ENCODE measurements at regions not wholly inside any gene's neighbourhood (a gene's known extent, or its start where the extent isn't known, plus 50 kb on each side); places are given as distances from the start of the nearest gene placed in this dataset.
"Not testable (repeated sequence)": the region's sequence is repeated elsewhere in the genome, so short reads cannot be mapped to it uniquely, and the experiment has no call there.

GRCh38 chr7:49030221-49030620 lies 105.9 kb downstream of the CDC14C start:
- in situ Hi-C loops (cut with MboI; ENCODE audit: low sequenced_read_pairs) = no loop called here
- Histone ChIP-seq H2BK5ac (ENCODE audit: low read depth, low read length, poor library complexity, severe bottlenecking) (no peak overlapping the region), H3K56ac (ENCODE audit: extremely low read depth, insufficient read depth, low read length) (no peak overlapping the region), H3K9me1 (ENCODE audit: insufficient read depth, low read length) (no peaks in the 10 kb centered on the region), H3K27me3 (ENCODE audit: control insufficient read depth, insufficient read depth, low read length) (no peaks in the 10 kb centered on the region), H4K20me1 (ENCODE audit: insufficient read depth, low read length) (no peaks in the 10 kb centered on the region), H3K4me1 (ENCODE audit: control insufficient read depth, insufficient read depth, low read length) (no peaks in the 10 kb centered on the region), H2BK15ac (ENCODE audit: low read depth, low read length) (no peak overlapping the region), H3K36me3 (ENCODE audit: control insufficient read depth, insufficient read depth, low read length) (no peaks in the 10 kb centered on the region), H4K91ac (ENCODE audit: insufficient read depth, low read depth, low read length) (no peak overlapping the region), H2BK120ac (ENCODE audit: low read depth, low read length) (no peak overlapping the region), H3K9me3 (ENCODE audit: control insufficient read depth, insufficient read depth, low read length) (peaks cover 5% of the 10 kb centered on the region; the same call in 1 of the 2 replicates), H2AFZ (replicated peaks; ENCODE audit: low read length, poor library complexity) (no peak overlapping the region), H4K8ac (ENCODE audit: low read depth in 2 of 2, low read length in 2 of 2) (no peak overlapping the region), H2AK5ac (ENCODE audit: low read depth, low read length) (no peak overlapping the region), H2AK9ac (replicated peaks; ENCODE audit: low read depth, low read length, poor library complexity) (no peak overlapping the region), H3K79me1 (ENCODE audit: low read depth in 1 of 2, low read length in 2 of 2) (no peaks in the 10 kb centered on the region), H3K4me3 (ENCODE audit: insufficient read depth, low read depth, low read length) (no peak overlapping the region), H3K18ac (ENCODE audit: low read depth, low read length) (no peak overlapping the region), H3K9ac (ENCODE audit: low read depth, low read length) (no peak overlapping the region), H3K23ac (ENCODE audit: low read depth, low read length) (no peak overlapping the region), H3K14ac (replicated peaks; ENCODE audit: low read depth, low read length) (no peak overlapping the region), H3K4me2 (ENCODE audit: low read depth, low read length) (no peak overlapping the region), H4K5ac (ENCODE audit: low read depth, low read length) (no peak overlapping the region), H3K27ac (ENCODE audit: insufficient read depth, low read length) (no peak overlapping the region), H3K4ac (ENCODE audit: low read depth, low read length) (no peak overlapping the region), H2BK20ac (ENCODE audit: low read depth, low read length) (no peak overlapping the region)
- CTCF ChIA-PET = no interaction called here
- TF ChIP-seq USF2 (IDR thresholded peaks at IDR 0.05; ENCODE audit: low read depth, low read length) (no peak), MXI1 (IDR thresholded peaks at IDR 0.05; ENCODE audit: borderline replicate concordance, low read depth, low read length) (no peak), MAZ (IDR thresholded peaks at IDR 0.05; ENCODE audit: borderline replicate concordance, low read depth, low read length) (no peak)
- BruUV-seq (replicated peaks) = no TSS peak
- WGBS, 2 experiments (ENCODE audit: extremely low coverage in 2 of 2, insufficient read length in 1 of 2) = no CpG with 5 or more reads among the region's 2 CpGs
- dilution Hi-C loops (cut with HindIII; ENCODE audit: low sequenced_read_pairs, unreplicated experiment) = no loop called here
- POLR2A ChIA-PET (ENCODE audit: unreplicated experiment) = no interaction called here
- intact Hi-C loops (cut with micrococcal nuclease) = no loop called here
- DNase-seq (no peak), ATAC-seq (ENCODE audit: low read depth) (no peak)

- H3K36me3 ChIP-seq (ENCODE audit: control insufficient read depth, insufficient read depth, low read length); H3K9me3 ChIP-seq (ENCODE audit: control insufficient read depth, insufficient read depth, low read length); H3K27me3 ChIP-seq (ENCODE audit: control insufficient read depth, insufficient read depth, low read length); H2AFZ ChIP-seq (replicated peaks; ENCODE audit: low read length, poor library complexity); H3K27ac ChIP-seq (ENCODE audit: insufficient read depth, low read length); H3K4me1 ChIP-seq (ENCODE audit: control insufficient read depth, insufficient read depth, low read length); H4K91ac ChIP-seq (ENCODE audit: insufficient read depth, low read depth, low read length); H4K20me1 ChIP-seq (ENCODE audit: insufficient read depth, low read length); H2BK15ac ChIP-seq (ENCODE audit: low read depth, low read length); H2AK9ac ChIP-seq (replicated peaks; ENCODE audit: low read depth, low read length, poor library complexity); H4K8ac ChIP-seq (ENCODE audit: low read depth in 2 of 2, low read length in 2 of 2); H3K9me1 ChIP-seq (ENCODE audit: insufficient read depth, low read length); H3K56ac ChIP-seq (ENCODE audit: extremely low read depth, insufficient read depth, low read length); in situ Hi-C loops (cut with MboI; ENCODE audit: low sequenced_read_pairs); dilution Hi-C loops (cut with HindIII; ENCODE audit: low sequenced_read_pairs, unreplicated experiment); POLR2A ChIA-PET (ENCODE audit: unreplicated experiment); BruUV-seq (replicated peaks); CTCF ChIA-PET; H2AK5ac ChIP-seq (ENCODE audit: low read depth, low read length); H3K23ac ChIP-seq (ENCODE audit: low read depth, low read length); H2BK5ac ChIP-seq (ENCODE audit: low read depth, low read length, poor library complexity, severe bottlenecking); H2BK20ac ChIP-seq (ENCODE audit: low read depth, low read length); H3K9ac ChIP-seq (ENCODE audit: low read depth, low read length); H3K79me1 ChIP-seq (ENCODE audit: low read depth in 1 of 2, low read length in 2 of 2); H2BK120ac ChIP-seq (ENCODE audit: low read depth, low read length); H3K4ac ChIP-seq (ENCODE audit: low read depth, low read length); intact Hi-C loops (cut with micrococcal nuclease); H3K14ac ChIP-seq (replicated peaks; ENCODE audit: low read depth, low read length); H4K5ac ChIP-seq (ENCODE audit: low read depth, low read length); DNase-seq; H3K4me2 ChIP-seq (ENCODE audit: low read depth, low read length); H3K18ac ChIP-seq (ENCODE audit: low read depth, low read length); H3K4me3 ChIP-seq (ENCODE audit: insufficient read depth, low read depth, low read length); ATAC-seq (ENCODE audit: low read depth): not testable (repeated sequence)
- no CpG with 5 or more reads among the region's 2 CpGs for WGBS, 2 experiments (ENCODE audit: extremely low coverage in 2 of 2, insufficient read length in 1 of 2)
Measured at GRCh38 chr7:49033140-49033539, 108.8 kb downstream of the CDC14C start.

All from IMR-90 (cell line).